ENCODE measurements at regions not wholly inside any gene's neighbourhood (a gene's known extent, or its start where the extent isn't known, plus 50 kb on each side); places are given as distances from the start of the nearest gene placed in this dataset.
"Not testable (repeated sequence)": the region's sequence is repeated elsewhere in the genome, so short reads cannot be mapped to it uniquely, and the experiment has no call there.

- DNase-seq (ENCODE audit: low spot score), result not testable (repeated sequence)
Observed at GRCh38 chr9:26492608-26493521, 399.7 kb downstream of the CAAP1 start.

- not testable (repeated sequence) for DNase-seq (ENCODE audit: low spot score)
Observed at GRCh38 chr9:26491922-26492607, 400.5 kb downstream of the CAAP1 start.

DNA sequence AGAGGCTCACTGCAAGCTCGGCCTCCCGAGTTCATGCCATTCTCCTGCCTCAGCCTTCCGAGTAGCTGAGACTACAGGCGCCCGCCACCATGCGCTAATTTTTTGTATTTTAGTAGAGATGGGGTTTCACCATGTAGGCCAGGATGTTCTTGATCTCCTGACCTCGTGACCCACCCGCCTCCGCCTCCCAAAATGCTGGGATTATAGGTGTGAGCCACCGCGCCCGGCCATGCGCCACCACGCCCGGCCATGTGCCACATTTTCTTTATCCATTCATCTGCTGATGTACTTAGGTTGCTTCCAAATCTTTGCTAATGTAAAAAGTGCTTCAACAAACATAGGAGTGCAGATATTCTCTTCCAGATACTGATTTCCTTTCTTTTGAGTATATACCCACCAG, 408.6 kb downstream of the CAAP1 start:
- DNase-seq (ENCODE audit: low spot score), result no peak

DNA sequence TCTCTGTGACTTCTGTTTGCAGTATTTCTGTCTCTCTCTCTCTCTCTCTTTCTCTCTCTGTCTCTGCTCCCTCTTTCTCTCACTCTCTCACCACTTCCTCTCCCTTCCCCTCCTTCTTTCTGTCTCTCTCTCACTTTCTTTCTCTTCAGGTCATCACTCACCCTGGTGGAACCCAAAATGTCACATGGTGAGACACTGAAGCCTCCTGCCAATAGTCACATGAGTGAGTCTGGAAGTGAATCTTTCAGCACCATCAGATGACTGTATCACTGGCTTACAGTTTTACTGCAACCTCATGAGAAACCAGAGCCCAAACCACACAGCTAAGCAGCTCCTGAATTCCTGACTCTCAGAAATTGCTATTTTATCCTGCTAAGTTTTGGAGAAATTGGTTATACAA, 414.6 kb downstream of the CAAP1 start:
- DNase-seq (ENCODE audit: low spot score), result no peak

GRCh38 chr9:26471261-26471660, 421.3 kb downstream of the CAAP1 start:
- no peak for DNase-seq (ENCODE audit: low spot score)

DNA sequence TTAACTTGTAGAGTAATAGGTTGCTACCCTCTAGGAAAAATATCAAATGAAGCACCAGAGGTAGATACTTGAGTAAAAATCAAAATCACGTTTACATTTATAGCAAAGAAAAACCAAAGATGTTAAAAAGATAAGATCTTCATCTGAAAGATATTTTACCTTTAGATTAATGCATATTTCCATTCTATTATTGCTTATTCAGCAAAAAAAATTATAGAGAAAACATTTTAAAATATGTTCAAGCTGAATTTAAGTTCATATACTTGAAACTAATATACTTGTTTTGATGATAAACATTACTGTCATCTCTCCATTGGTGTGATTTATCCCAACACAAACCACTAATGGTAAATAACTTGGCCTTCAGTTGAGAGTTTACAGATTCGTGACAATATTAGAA, 422.3 kb downstream of the CAAP1 start:
- DNase-seq (ENCODE audit: low spot score), result no peak

DNA sequence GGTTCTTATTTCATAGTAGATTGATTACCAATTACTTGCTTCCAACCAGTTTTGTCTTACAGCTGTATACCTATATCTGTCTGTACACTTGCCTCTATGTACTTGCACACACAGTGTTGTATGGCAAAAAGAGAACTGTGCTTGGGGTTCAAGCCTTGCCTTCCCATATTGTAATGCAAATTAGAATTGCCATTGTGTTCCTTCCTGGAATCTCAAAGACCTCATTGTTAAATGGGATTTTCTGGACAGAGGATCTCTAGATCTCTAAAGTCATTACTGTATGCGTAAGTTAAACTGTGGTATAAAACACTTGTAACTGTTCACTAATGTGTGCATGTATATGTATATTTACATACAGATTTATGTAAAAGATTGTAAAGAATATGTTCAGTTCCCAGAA, 428.8 kb downstream of the CAAP1 start:
- DNase-seq (ENCODE audit: low spot score), result no peak

GRCh38 chr9:26462751-26463150, 429.9 kb downstream of the CAAP1 start:
- DNase-seq (ENCODE audit: low spot score), result no peak

- DNase-seq (ENCODE audit: low spot score), result no peak
Observed at GRCh38 chr9:26462213-26462612, 430.4 kb downstream of the CAAP1 start.

DNA sequence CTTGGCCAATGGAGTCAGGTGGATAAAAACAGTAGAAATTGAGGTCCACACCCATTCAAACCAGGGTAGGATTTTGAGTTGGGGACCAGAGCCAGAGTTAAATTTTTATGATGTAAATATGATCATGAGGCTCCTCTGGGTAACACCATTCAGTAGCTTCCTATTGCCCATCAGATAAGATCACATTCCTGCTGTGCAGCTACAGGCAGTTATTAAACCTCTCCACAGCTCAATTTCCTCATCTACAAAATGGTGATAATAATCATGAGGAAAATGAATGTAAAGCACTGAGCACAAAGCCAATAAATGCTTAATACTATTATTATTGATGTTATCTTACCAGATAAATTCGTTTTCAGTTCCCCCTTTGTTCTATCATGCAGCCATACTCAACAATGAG, 432.0 kb downstream of the CAAP1 start:
- no peak for DNase-seq (ENCODE audit: low spot score)

DNA sequence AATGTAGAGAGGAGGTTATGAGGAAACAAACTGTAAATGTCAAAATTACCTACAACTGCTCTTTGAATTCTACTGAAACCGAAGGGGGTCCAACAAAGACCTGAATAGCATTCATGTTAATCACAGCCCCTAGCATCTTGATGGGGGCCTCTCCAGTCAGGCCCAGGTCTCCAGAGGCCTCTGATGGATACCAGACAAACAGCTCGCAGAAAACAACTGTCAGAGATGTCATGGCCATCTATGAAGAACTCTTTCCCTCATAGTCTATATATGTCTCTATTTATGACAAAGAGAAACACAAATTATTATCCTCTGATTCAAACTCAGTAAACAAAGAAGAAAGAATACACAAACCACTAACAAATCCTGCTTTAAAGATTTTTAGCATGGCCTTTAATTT, 432.6 kb downstream of the CAAP1 start:
- no peak for DNase-seq (ENCODE audit: low spot score)

- DNase-seq (ENCODE audit: low spot score), result no peak
Observed at GRCh38 chr9:26458054-26458453, 434.5 kb downstream of the CAAP1 start.

DNA sequence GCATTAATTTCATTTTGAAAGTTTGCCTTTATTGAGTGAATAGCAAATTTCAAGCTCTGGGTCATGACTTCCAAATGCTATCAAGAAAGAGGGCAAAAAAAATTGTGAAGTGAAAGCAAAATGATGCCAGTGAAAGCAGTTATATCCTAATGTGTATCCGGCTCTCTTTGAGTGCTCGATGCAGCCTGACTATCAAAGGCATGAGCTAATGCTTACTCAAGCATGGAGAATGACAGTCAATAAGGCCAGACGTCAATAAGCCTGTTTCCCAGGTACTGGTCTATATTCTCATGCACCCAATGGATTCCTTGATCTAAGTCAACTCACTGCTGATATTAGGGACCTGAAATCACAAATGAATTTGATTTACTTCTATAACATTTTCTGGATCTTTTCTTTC, 435.5 kb downstream of the CAAP1 start:
- DNase-seq (ENCODE audit: low spot score), result no peak

DNA sequence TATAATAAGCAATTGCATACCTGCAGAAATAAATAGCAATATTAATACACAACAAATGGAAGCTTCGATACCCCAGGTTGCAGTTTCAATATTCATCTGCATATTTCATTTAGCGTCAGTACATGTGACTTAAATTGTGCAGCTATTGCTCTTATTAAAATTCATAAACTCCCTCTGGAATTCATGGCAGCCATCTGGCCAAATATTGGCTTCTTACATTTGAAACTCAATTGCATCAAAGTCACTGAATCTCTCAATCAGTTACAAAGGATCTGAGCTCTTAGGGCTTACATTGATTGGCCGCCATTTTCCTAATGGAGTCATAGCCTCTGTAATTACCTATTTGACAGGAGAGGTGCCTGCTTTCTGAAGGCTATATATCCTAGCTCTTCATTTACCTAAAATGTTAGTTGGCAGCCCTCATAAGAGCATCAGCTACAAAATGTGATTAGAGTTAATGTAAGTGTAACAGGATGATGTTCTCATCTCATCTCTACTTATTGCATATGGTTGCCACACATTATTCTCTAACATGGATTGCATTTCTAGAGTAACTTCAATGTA, 453.5 kb downstream of the CAAP1 start:
- DNase-seq (ENCODE audit: low spot score), result no peak

GRCh38 chr9:26437056-26437711, 455.4 kb downstream of the CAAP1 start:
- no peak for DNase-seq (ENCODE audit: low spot score)

- DNase-seq (ENCODE audit: low spot score), result no peak
Observed at GRCh38 chr9:26426551-26427131, 466.0 kb downstream of the CAAP1 start.

- no peak for DNase-seq (ENCODE audit: low spot score)
Observed at GRCh38 chr9:26418480-26418879, 474.1 kb downstream of the CAAP1 start.

DNA sequence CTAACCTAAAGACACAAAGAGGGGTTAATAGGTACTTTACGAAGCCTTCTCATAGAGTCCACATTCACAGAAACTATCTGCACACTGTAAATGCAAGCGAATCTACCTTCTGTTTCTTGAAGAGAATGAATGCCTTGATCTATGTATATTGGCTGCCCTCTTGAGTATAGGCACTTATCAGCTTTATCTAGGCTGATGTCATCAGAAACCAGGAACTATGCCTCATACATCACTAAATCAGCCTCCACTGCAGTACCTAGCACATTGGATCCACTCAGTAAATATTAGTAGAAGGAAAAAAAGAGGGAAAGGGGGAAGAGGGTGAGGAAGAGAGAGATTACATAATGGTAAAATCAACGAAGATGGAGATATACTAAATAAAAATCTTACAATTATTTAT, 477.1 kb downstream of the CAAP1 start:
- no peak for DNase-seq (ENCODE audit: low spot score)

GRCh38 chr9:26413611-26414010, 479.0 kb downstream of the CAAP1 start:
- no peak for DNase-seq (ENCODE audit: low spot score)

DNA sequence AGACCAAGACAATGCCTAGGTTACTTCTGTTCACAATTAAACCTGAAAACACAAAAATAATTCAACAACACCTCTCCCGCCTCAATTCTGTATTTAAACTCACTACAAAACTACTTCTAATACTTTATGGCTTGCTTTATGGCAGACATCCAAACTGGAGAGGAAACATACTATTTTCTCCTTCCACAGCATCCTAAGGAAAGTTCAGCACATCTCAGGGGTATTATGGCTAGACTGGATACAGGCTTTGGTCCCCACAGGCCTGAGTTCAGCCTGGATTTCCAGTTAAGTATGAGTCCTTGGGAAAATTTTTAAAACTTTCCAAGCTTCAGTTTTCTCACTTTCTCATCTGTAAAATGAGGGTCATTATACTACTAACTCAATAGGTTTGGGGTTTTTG, 480.2 kb downstream of the CAAP1 start:
- no peak for DNase-seq (ENCODE audit: low spot score)

DNA sequence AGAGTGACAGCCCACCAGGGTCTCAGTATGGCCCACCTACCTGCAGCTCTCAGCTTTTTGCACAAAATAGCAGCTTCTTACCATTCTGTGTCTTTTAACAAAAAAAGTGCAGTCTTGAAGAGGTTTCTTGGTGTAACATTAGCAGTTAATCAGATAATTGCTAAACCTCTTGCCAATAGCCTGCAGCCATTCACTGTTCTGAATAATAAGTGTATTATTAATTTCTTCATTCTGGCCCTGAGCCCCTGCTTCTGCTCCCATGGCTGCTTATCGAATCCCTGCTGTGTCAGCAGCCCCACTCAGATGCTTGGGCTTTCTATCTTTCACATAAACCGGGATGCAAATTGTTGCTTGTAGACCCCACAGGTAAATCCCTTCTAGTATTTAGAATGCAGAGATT, 485.9 kb downstream of the CAAP1 start:
- no peak for DNase-seq (ENCODE audit: low spot score)

DNA sequence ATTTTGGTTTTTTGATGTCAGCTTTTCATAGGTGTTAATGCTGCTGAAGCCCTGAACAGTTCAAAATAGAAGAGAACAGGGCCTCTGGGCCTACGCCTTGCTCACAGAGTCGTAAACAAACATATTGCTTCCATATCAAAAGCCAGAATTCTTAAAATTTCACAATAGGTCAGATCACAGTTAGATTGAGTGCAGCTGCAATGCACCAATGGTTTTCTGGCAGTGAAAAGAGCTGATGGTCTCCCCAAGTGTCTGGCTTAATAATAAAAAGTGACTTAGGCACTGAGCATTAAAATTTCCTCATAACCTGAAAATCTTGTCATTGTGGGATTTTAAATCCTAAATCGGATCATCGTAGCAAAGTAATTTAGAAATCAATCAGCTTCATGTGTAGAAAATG, 493.0 kb downstream of the CAAP1 start:
- DNase-seq (ENCODE audit: low spot score), result no peak
